H1 (cell line): ENCODE measurements at regions not wholly inside any gene's neighbourhood (a gene's known extent, or its start where the extent isn't known, plus 50 kb on each side); places are given as distances from the start of the nearest gene placed in this dataset.

ENCODE experiments used
- CTCF ChIA-PET: fragments of 300-600 bp; sonication (Branson Sonifier 250); formaldehyde crosslinking; loops from one replicate; lab custom pipeline; 2021; ENCODE audit not compliant: partially characterized antibody; lab: Charles Lee
- POLR2A ChIA-PET: fragments of 300-600 bp; sonication (Branson Sonifier 250); formaldehyde crosslinking; loops from one replicate; lab custom pipeline; 2021; ENCODE audit warnings: inconsistent platforms; ENCODE audit not compliant: partially characterized antibody; lab: Charles Lee
- DNase-seq, 2 experiments: peaks; one replicate each; pipeline versions ENCODE4 v3.0.0 to v3.0.0-alpha.2; 2010 to 2022; ENCODE audit warnings: low spot score in 2 of 2, low read depth in 1 of 2, mixed read lengths in 1 of 2
- FAIRE-seq: peaks from 2 replicates; lab custom pipeline; 2011; peaks lifted over from hg19 to GRCh38; lab: Jason Lieb, UNC
- H2AFZ ChIP-seq: 2 replicates; pipeline ENCODE4 v1.8.1; 2012; ENCODE audit warnings: low read length, inconsistent platforms
- H2AK5ac ChIP-seq: 2 replicates; pipeline ENCODE4 v1.6.1; 2013; ENCODE audit warnings: low read depth, low read length
- H2BK120ac ChIP-seq: replicated peaks from 2 replicates; pipeline ENCODE3; 2013; ENCODE audit warnings: low read depth, low read length, inconsistent platforms
- H2BK12ac ChIP-seq: 2 replicates; pipeline ENCODE4 v1.6.1; 2013; ENCODE audit warnings: low read depth, low read length
- H2BK15ac ChIP-seq: 2 replicates; pipeline ENCODE4 v1.6.1; 2013; ENCODE audit warnings: low read length
- H2BK20ac ChIP-seq: 2 replicates; pipeline ENCODE4 v1.6.1; 2013; ENCODE audit warnings: low read length
- H2BK5ac ChIP-seq: 2 replicates; pipeline ENCODE4 v1.6.1; 2013; ENCODE audit warnings: low read depth, low read length
- H3K14ac ChIP-seq: 2 replicates; pipeline ENCODE4 v1.6.1; 2013; ENCODE audit warnings: inconsistent platforms; ENCODE audit not compliant: insufficient read length
- H3K18ac ChIP-seq: 2 replicates; pipeline ENCODE4 v1.6.1; 2013; ENCODE audit warnings: low read length; ENCODE audit errors: extremely low read depth
- H3K23ac ChIP-seq: 2 replicates; pipeline ENCODE4 v1.6.1; 2013; ENCODE audit warnings: inconsistent platforms; ENCODE audit not compliant: insufficient read length
- H3K23me2 ChIP-seq: 2 replicates; pipeline ENCODE4 v1.6.1; 2013; ENCODE audit warnings: low read depth, low read length
- H3K27ac ChIP-seq: 2 replicates; pipeline ENCODE4 v1.6.1; 2011; ENCODE audit warnings: low read depth, low read length, inconsistent platforms
- H3K27me3 ChIP-seq, 4 experiments: replicated peaks in 1 of 4; 1 replicate in 1 of 4; 2 replicates in 3 of 4; pipeline versions ENCODE4 v1.6.1 to v1.8.1; 2011 to 2013; ENCODE audit warnings: low read length in 3 of 4, mild to moderate bottlenecking in 3 of 4, inconsistent platforms in 2 of 4, mixed read lengths in 2 of 4, moderate library complexity in 1 of 4; ENCODE audit not compliant: control insufficient read depth in 3 of 4, insufficient read depth in 3 of 4; ENCODE audit errors: extremely low read depth in 1 of 4
- H3K36me3 ChIP-seq, 4 experiments: 2 replicates each; pipeline versions ENCODE4 v1.6.1 to v1.8.1; 2011 to 2013; ENCODE audit warnings: mild to moderate bottlenecking in 4 of 4, low read length in 3 of 4, moderate library complexity in 2 of 4, control low read depth in 1 of 4, inconsistent platforms in 1 of 4; ENCODE audit not compliant: insufficient read depth in 4 of 4, control insufficient read depth in 2 of 4
- H3K4ac ChIP-seq: replicated peaks from 2 replicates; pipeline ENCODE3; 2013; ENCODE audit warnings: low read length, low read depth, mixed read lengths, inconsistent platforms; ENCODE audit not compliant: insufficient read length
- H3K4me1 ChIP-seq, 4 experiments: replicated peaks in 1 of 4; 1 replicate in 1 of 4; 2 replicates in 3 of 4; pipeline versions ENCODE4 v1.6.1 to v1.8.1; 2011 to 2013; ENCODE audit warnings: low read length in 3 of 4, inconsistent platforms in 2 of 4, mixed read lengths in 1 of 4; ENCODE audit not compliant: insufficient read depth in 4 of 4, control insufficient read depth in 3 of 4
- H3K4me2 ChIP-seq, 2 experiments: 2 replicates each; pipeline versions ENCODE4 v1.6.1 to v1.8.1; 2011 to 2013; ENCODE audit warnings: low read depth in 2 of 2, low read length in 2 of 2, control low read depth in 1 of 2, inconsistent platforms in 1 of 2, mild to moderate bottlenecking in 1 of 2; ENCODE audit not compliant: insufficient read depth in 1 of 2
- H3K4me3 ChIP-seq, 4 experiments: fragments of 200-600, 300-600 bp in 1 of 4; sonication (generic), shearing (Covaris generic), sonication (Bioruptor Twin) in 1 of 4; 2 replicates each; pipeline versions ENCODE4 v1.5.1 to v1.8.1; 2011 to 2016; ENCODE audit warnings: low read length in 4 of 4, low read depth in 3 of 4, control low read depth in 2 of 4, inconsistent platforms in 2 of 4, mild to moderate bottlenecking in 2 of 4, mixed read lengths in 1 of 4, moderate library complexity in 1 of 4; ENCODE audit not compliant: insufficient read depth in 2 of 4; ENCODE audit errors: extremely low read depth in 1 of 4
- H3K56ac ChIP-seq: replicated peaks from 2 replicates; pipeline ENCODE3; 2013; ENCODE audit warnings: low read depth, mild to moderate bottlenecking, mixed read lengths, low read length, inconsistent platforms; ENCODE audit not compliant: insufficient read length
- H3K79me1 ChIP-seq: 2 replicates; pipeline ENCODE4 v1.6.1; 2013; ENCODE audit warnings: low read depth, low read length, control low read depth
- H3K79me2 ChIP-seq, 2 experiments: 2 replicates each; pipeline versions ENCODE4 v1.6.1 to v1.8.1; 2012 to 2013; ENCODE audit warnings: low read length in 2 of 2, mild to moderate bottlenecking in 2 of 2, inconsistent platforms in 1 of 2; ENCODE audit not compliant: insufficient read depth in 2 of 2, control insufficient read depth in 1 of 2
- H3K9ac ChIP-seq, 4 experiments: replicated peaks in 1 of 4; 1 replicate in 1 of 4; 2 replicates in 3 of 4; pipeline versions ENCODE4 v1.6.1 to v1.8.1; 2011 to 2013; ENCODE audit warnings: low read depth in 3 of 4, low read length in 3 of 4, control low read depth in 2 of 4, mild to moderate bottlenecking in 2 of 4, moderate library complexity in 2 of 4, inconsistent platforms in 1 of 4; ENCODE audit errors: extremely low read depth in 1 of 4
- H3K9me3 ChIP-seq, 2 experiments: 2 replicates each; pipeline versions ENCODE4 v1.6.1 to v1.8.1; 2012 to 2013; ENCODE audit warnings: mild to moderate bottlenecking in 2 of 2, moderate library complexity in 2 of 2, control low read depth in 1 of 2, inconsistent platforms in 1 of 2, low read depth in 1 of 2, low read length in 1 of 2, mixed read lengths in 1 of 2; ENCODE audit not compliant: insufficient read depth in 2 of 2
- H4K20me1 ChIP-seq, 2 experiments: replicated peaks in 1 of 2; 2 replicates each; pipeline versions ENCODE3 to v1.8.1; 2011 to 2013; ENCODE audit warnings: inconsistent platforms in 2 of 2, low read length in 2 of 2, mild to moderate bottlenecking in 1 of 2; ENCODE audit not compliant: insufficient read depth in 2 of 2, control insufficient read depth in 1 of 2
- H4K5ac ChIP-seq: 2 replicates; pipeline ENCODE4 v1.6.1; 2013; ENCODE audit warnings: low read length, low read depth, mixed read lengths, inconsistent platforms; ENCODE audit not compliant: insufficient read length
- H4K8ac ChIP-seq: 2 replicates; pipeline ENCODE4 v1.8.0; 2013; ENCODE audit warnings: mild to moderate bottlenecking, moderate library complexity, low read length, inconsistent platforms; ENCODE audit not compliant: insufficient read depth; ENCODE audit errors: extremely low read depth
- H4K91ac ChIP-seq: replicated peaks from 2 replicates; pipeline ENCODE3; 2013; ENCODE audit warnings: low read length, mixed read lengths, inconsistent platforms; ENCODE audit not compliant: insufficient read length
- CBX8 ChIP-seq: fragments of 300-800, 300-1000 bp; sonication (generic); IDR thresholded peaks from 2 replicates; pipeline ENCODE4 v1.7.1; 2016; ENCODE audit warnings: low read depth, low read length, borderline replicate concordance
- CHD2 ChIP-seq: IDR thresholded peaks from 2 replicates; pipeline ENCODE4 v1.6.1; 2012; ENCODE audit warnings: low read length, improper control_type of control experiment
- EZH2 ChIP-seq: fragments of 200-600 bp; sonication (generic); IDR thresholded peaks from 2 replicates; pipeline ENCODE4 v1.7.1; 2012; ENCODE audit warnings: low read depth, mild to moderate bottlenecking, moderate library complexity, low read length, inconsistent platforms; ENCODE audit not compliant: severe bottlenecking
- HDAC6 ChIP-seq: IDR thresholded peaks from one replicate; pipeline ENCODE4 v1.7.1; 2012; ENCODE audit warnings: low read depth, mild to moderate bottlenecking, inconsistent platforms, low read length, moderate library complexity
- WGBS, 2 experiments: shearing (Covaris generic) in 1 of 2; methylation state at CpG; one replicate each; pipeline versions ENCODE4 v1.1.6 to v1.1.7; 2013 to 2015; ENCODE audit warnings: low lambda C conversion rate in 2 of 2, mixed read lengths in 2 of 2, inconsistent platforms in 1 of 2, low coverage in 1 of 2, missing lambda C conversion rate in 1 of 2; ENCODE audit not compliant: insufficient replicate concordance in 2 of 2, insufficient coverage in 1 of 2, insufficient read length in 1 of 2; ENCODE audit errors: extremely low coverage in 1 of 2, missing lambda C conversion rate in 1 of 2; 5-methylcytosine and 5-hydroxymethylcytosine counted together

DNA sequence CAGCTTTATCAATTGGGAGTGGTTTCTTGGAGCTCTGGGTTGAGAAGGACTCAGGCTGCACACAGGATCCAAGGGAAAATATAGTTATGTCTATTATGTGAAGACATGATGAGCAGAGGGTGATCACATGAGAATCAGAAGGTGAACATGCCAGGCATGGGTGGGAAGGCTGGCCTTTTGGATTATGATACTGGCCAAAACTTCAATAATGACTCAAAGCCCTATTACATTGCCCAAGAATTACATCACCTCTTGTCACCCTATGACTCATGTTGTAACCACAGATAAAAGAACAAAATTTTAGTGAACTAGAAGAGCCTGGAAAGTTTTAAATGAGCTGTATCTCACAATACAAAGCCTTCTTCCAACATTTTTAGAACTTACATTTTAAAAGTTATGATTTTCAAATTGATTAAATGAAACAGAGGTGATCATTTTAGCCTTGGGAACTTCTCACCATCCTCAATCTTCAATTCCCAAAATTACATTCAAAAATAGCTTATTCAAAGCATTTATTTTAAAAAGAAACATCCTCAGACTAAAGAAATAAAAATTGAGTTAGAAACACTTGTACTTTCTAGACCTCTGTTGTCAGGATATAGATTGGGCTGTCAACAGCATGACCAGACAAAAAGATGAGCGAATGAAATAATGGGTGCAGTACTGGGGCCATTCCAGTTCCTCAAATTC, 428.3 kb downstream of the MBD2 start:
- H3K4me1 ChIP-seq, result no peaks in the 10 kb centered on the region
- no peak overlapping the region for H2BK12ac ChIP-seq
- no peak overlapping the region for H3K18ac ChIP-seq
- H2AFZ ChIP-seq, result no peak overlapping the region
- H2BK20ac ChIP-seq, result no peak overlapping the region
- H3K56ac ChIP-seq, result no peak overlapping the region
- no peak for FAIRE-seq
- no peak overlapping the region for H3K23ac ChIP-seq
- no peaks in the 10 kb centered on the region for H3K23me2 ChIP-seq
- H4K8ac ChIP-seq, result no peak overlapping the region
- 89% methylated on average over 1 of the region's 1 CpG; no CpG with 5 or more reads in 1 of the 2 experiments for WGBS, 2 experiments
- no peak overlapping the region for H3K4me2 ChIP-seq
- H3K36me3 ChIP-seq, result no peaks in the 10 kb centered on the region
- H4K91ac ChIP-seq, result no peak overlapping the region
- no peak for DNase-seq
- H2BK15ac ChIP-seq, result no peak overlapping the region
- ChIA-PET POLR2A (no interaction called here), CTCF (interaction anchor here (1.0 kb wide), 1 partner anchor 332 kb away, joined by 3 read pairs; no protein-coding TSS in a partner anchor)
- H4K5ac ChIP-seq, result no peak overlapping the region
- no peak overlapping the region for H3K4ac ChIP-seq
- H2AK5ac ChIP-seq, result no peak overlapping the region
- H3K4me3 ChIP-seq, result no peak overlapping the region
- no peak overlapping the region for H2BK5ac ChIP-seq
- H3K14ac ChIP-seq, result no peak overlapping the region
- no peak overlapping the region for H3K27ac ChIP-seq
- no peaks in the 10 kb centered on the region for H3K27me3 ChIP-seq
- no peaks in the 10 kb centered on the region for H3K79me1 ChIP-seq
- TF ChIP-seq EZH2 (no peak), CBX8 (no peak), HDAC6 (no peak), CHD2 (no peak)
- H4K20me1 ChIP-seq, result no peaks in the 10 kb centered on the region
- H3K79me2 ChIP-seq, result no peaks in the 10 kb centered on the region
- H3K9me3 ChIP-seq, result no peaks in the 10 kb centered on the region
- no peak overlapping the region for H2BK120ac ChIP-seq
- no peak overlapping the region for H3K9ac ChIP-seq
